SK-N-SH treated with all-trans-retinoic acid at 6 μM for 48 hours (cell line): ENCODE measurements at regions not wholly inside any gene's neighbourhood (a gene's known extent, or its start where the extent isn't known, plus 50 kb on each side); places are given as distances from the start of the nearest gene placed in this dataset.

Source experiments
- ARNTL ChIP-seq: fragments of 450-650 bp; formaldehyde crosslinking; IDR thresholded peaks from 2 replicates; pipeline ENCODE4 v1.5.0; 2020; ENCODE audit warnings: low read depth, mild to moderate bottlenecking, moderate library complexity, borderline replicate concordance
- ESRRG ChIP-seq: fragments of 250-450 bp; sonication (Bioruptor Pico); IDR thresholded peaks from 2 replicates; pipeline ENCODE4 v1.6.1; 2021; ENCODE audit warnings: mild to moderate bottlenecking
- ZFP30 ChIP-seq: fragments of 450-650 bp; formaldehyde crosslinking; IDR thresholded peaks from 2 replicates; pipeline ENCODE4 v1.5.0; 2022; ENCODE audit warnings: mild to moderate bottlenecking, moderate library complexity
- ZNF565 ChIP-seq: fragments of 450-650 bp; formaldehyde crosslinking; conservative IDR thresholded peaks from 2 replicates; pipeline ENCODE4 v1.5.0; 2020; ENCODE audit warnings: low read depth, mild to moderate bottlenecking, moderate library complexity

- TF ChIP-seq ESRRG (CRISPR knock-in tag) (no peak), ZFP30 (CRISPR knock-in tag) (no peak), ZNF565 (CRISPR knock-in tag) (no peak), ARNTL (CRISPR knock-in tag) (no peak)
Measured at GRCh38 chr3:187944390-187945179, 199.3 kb upstream of the BCL6 start.
